RWPE1 (cell line): ENCODE measurements at regions not wholly inside any gene's neighbourhood (a gene's known extent, or its start where the extent isn't known, plus 50 kb on each side); places are given as distances from the start of the nearest gene placed in this dataset.

Source experiments
- CTCF ChIA-PET: fragments of 350-600 bp; sonication (Branson Sonifier 250); formaldehyde crosslinking; extraction: SDS; loops from one replicate; lab custom pipeline; 2021; lab: Yijun Ruan, JAX
- POLR2A ChIA-PET: fragments of 400-600 bp; formaldehyde crosslinking; extraction: SDS; loops from one replicate; lab custom pipeline; 2020; ENCODE audit warnings: antibody characterized with exemption; ENCODE audit not compliant: low non-redundant PET; lab: Yijun Ruan, JAX
- DNase-seq: peaks from one replicate; pipeline ENCODE4 v3.0.0; 2012; ENCODE audit warnings: low spot score
- H3K27ac ChIP-seq: fragments of 450-650 bp; 2 replicates; pipeline ENCODE4 v1.5.1; 2017
- CTCF ChIP-seq: fragments of 450-650 bp; conservative IDR thresholded peaks from 2 replicates; pipeline ENCODE4 v1.5.1; 2017; ENCODE audit warnings: low read depth, mild to moderate bottlenecking

GRCh38 chr5:106380736-106381135 is 1290.0 kb downstream of the EFNA5 start:
- H3K27ac ChIP-seq = no peak overlapping the region
- POLR2A ChIA-PET = no interaction called here
- CTCF ChIA-PET = interaction anchor here (0.5 to 0.6 kb wide), 2 partner anchors 13 to 132 kb away, joined by 3 to 4 read pairs; no protein-coding TSS in a partner anchor
- peak; percentile 19 for DNase-seq
- TF ChIP-seq CTCF = no peak

- POLR2A ChIA-PET = no interaction called here
- no peak for DNase-seq
- TF ChIP-seq CTCF = no peak
- CTCF ChIA-PET = no interaction called here
- no peak overlapping the region for H3K27ac ChIP-seq
Observed at GRCh38 chr5:106376522-106376921, 1294.2 kb downstream of the EFNA5 start.

GRCh38 chr5:106374956-106375355 is 1295.8 kb downstream of the EFNA5 start:
- no peak overlapping the region for H3K27ac ChIP-seq
- no peak for TF ChIP-seq CTCF
- no peak for DNase-seq
- CTCF ChIA-PET = interaction anchor here (1.0 kb wide), 1 partner anchor 11 kb away, joined by 3 read pairs; no protein-coding TSS in a partner anchor
- POLR2A ChIA-PET = no interaction called here

GRCh38 chr5:106368021-106368420 is 1302.7 kb downstream of the EFNA5 start:
- no peak for DNase-seq
- POLR2A ChIA-PET = no interaction called here
- no peak for TF ChIP-seq CTCF
- no peak overlapping the region for H3K27ac ChIP-seq
- CTCF ChIA-PET = interaction anchor here (0.8 kb wide), 1 partner anchor 13 kb away, joined by 3 read pairs; no protein-coding TSS in a partner anchor

- POLR2A ChIA-PET = no interaction called here
- DNase-seq = peak; percentile 51
Observed at GRCh38 chr5:106367281-106367680, 1303.5 kb downstream of the EFNA5 start.

GRCh38 chr5:106363578-106363977 is 1307.2 kb downstream of the EFNA5 start:
- no peak for TF ChIP-seq CTCF
- no peak overlapping the region for H3K27ac ChIP-seq

More at GRCh38 chr5:106367281-106367680, 1303.5 kb downstream of the EFNA5 start:
- CTCF ChIA-PET = no interaction called here
- H3K27ac ChIP-seq = no peak overlapping the region
- no peak for TF ChIP-seq CTCF

GRCh38 chr5:106361905-106362304 is 1308.8 kb downstream of the EFNA5 start:
- POLR2A ChIA-PET = no interaction called here
- CTCF ChIA-PET = interaction anchor here (0.6 kb wide), 1 partner anchor 130 kb away, joined by 3 read pairs; no protein-coding TSS in a partner anchor
- no peak for DNase-seq
- no peak overlapping the region for H3K27ac ChIP-seq
- TF ChIP-seq CTCF = no peak

More at GRCh38 chr5:106363578-106363977, 1307.2 kb downstream of the EFNA5 start:
- ChIA-PET CTCF (no interaction called here), POLR2A (no interaction called here)
- no peak for DNase-seq
